ENCODE measurements at regions not wholly inside any gene's neighbourhood (a gene's known extent, or its start where the extent isn't known, plus 50 kb on each side); places are given as distances from the start of the nearest gene placed in this dataset.

DNA sequence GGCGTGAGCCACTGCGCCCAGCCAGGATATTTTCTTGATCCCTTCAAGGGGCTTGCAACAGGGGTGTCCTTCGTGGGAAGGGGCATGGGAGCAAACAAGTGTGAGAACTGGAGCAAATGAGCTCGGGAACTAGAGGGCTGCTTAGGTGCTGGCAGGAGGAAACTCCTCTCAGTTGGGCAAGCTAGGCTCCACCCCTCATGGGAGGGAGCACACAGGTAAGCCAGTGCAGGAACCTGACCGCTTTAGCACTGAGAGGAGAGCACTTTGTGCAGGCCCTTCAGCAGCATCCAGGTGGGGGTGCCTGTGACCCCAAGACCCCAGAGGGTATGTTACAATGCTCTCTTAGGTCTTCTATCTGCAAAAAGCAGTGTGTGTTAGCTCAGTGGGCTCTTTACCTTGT is 755.4 kb upstream of the MDGA2 start:
- FAIRE-seq: no peak
- no peaks in the 10 kb centered on the region for H3K9me1 ChIP-seq (ENCODE audit: control insufficient read depth, extremely low read depth, insufficient read depth, low read length)
- H3K4me1 ChIP-seq (ENCODE audit: control insufficient read depth, extremely low read depth, insufficient read depth, low read length): no peaks in the 10 kb centered on the region
- TF ChIP-seq, protein P1, sequence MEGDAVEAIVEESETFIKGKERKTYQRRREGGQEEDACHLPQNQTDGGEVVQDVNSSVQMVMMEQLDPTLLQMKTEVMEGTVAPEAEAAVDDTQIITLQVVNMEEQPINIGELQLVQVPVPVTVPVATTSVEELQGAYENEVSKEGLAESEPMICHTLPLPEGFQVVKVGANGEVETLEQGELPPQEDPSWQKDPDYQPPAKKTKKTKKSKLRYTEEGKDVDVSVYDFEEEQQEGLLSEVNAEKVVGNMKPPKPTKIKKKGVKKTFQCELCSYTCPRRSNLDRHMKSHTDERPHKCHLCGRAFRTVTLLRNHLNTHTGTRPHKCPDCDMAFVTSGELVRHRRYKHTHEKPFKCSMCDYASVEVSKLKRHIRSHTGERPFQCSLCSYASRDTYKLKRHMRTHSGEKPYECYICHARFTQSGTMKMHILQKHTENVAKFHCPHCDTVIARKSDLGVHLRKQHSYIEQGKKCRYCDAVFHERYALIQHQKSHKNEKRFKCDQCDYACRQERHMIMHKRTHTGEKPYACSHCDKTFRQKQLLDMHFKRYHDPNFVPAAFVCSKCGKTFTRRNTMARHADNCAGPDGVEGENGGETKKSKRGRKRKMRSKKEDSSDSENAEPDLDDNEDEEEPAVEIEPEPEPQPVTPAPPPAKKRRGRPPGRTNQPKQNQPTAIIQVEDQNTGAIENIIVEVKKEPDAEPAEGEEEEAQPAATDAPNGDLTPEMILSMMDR (optimal IDR thresholded peaks at IDR 0.05 in 1 of 3, IDR thresholded peaks at IDR 0.05 in 1 of 3, conservative IDR thresholded peaks at IDR 0.05 in 1 of 3; ENCODE audit: extremely low read depth in 1 of 3, insufficient read depth in 2 of 3, low read length in 3 of 3): no peak
- TF ChIP-seq EZH2 (IDR thresholded peaks at IDR 0.05; ENCODE audit: low read length): no peak
- no peak overlapping the region for H3K4me2 ChIP-seq (ENCODE audit: control insufficient read depth, extremely low read depth, insufficient read depth, low read depth, low read length)
- H4K20me1 ChIP-seq (ENCODE audit: control insufficient read depth, extremely low read depth, insufficient read depth, low read length): no peaks in the 10 kb centered on the region
- no peak overlapping the region for H2AFZ ChIP-seq (ENCODE audit: control insufficient read depth, low read length)
- no peak for DNase-seq (ENCODE audit: low read depth, low spot score)
- H3K36me3 ChIP-seq (ENCODE audit: control insufficient read depth in 2 of 2, extremely low read depth in 1 of 2, insufficient read depth in 2 of 2, low read length in 2 of 2): no peaks in the 10 kb centered on the region
- H3K9ac ChIP-seq (ENCODE audit: control insufficient read depth, extremely low read depth, insufficient read depth, low read length): no peak overlapping the region
- no peak overlapping the region for H3K4me3 ChIP-seq (ENCODE audit: control insufficient read depth in 2 of 3, extremely low read depth in 1 of 3, insufficient read depth in 2 of 3, low read depth in 1 of 3, low read length in 3 of 3)
- dilution Hi-C loops (cut with MboI; ENCODE audit: extremely low pct_ligation_motif_present, low sequenced_read_pairs): no loop called here
- H3K79me2 ChIP-seq (ENCODE audit: control insufficient read depth, insufficient read depth, low read length): no peaks in the 10 kb centered on the region
- no peak overlapping the region for H3K27ac ChIP-seq (ENCODE audit: control insufficient read depth, insufficient read depth, low read length)
- H3K27me3 ChIP-seq (ENCODE audit: control insufficient read depth, extremely low read depth, insufficient read depth, low read length): no peaks in the 10 kb centered on the region
- peaks cover 4% of the 10 kb centered on the region for H3K9me3 ChIP-seq (ENCODE audit: control insufficient read depth, low read depth, low read length)

DNA sequence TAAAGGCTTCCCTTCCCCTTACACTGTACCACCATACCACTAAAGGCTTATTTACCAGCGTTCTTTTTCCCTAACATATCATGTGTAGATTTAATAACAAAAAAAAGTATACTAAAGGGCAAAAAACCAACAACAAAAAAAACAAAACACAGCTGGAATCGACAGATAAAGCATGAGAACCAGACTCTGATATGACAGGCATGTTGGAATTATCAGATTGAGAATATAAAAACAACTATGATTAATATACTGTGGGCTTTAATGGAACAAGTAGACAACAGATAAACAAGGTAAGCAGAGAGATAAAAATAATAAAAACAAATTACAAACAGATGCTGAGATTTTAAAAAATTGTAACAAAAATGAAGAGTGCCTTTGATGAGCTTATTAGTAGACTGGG is 754.1 kb upstream of the MDGA2 start:
- no peak overlapping the region for H2AFZ ChIP-seq (ENCODE audit: control insufficient read depth, low read length)
- FAIRE-seq: no peak
- no peaks in the 10 kb centered on the region for H3K4me1 ChIP-seq (ENCODE audit: control insufficient read depth, extremely low read depth, insufficient read depth, low read length)
- H4K20me1 ChIP-seq (ENCODE audit: control insufficient read depth, extremely low read depth, insufficient read depth, low read length): no peaks in the 10 kb centered on the region
- H3K4me2 ChIP-seq (ENCODE audit: control insufficient read depth, extremely low read depth, insufficient read depth, low read depth, low read length): no peak overlapping the region
- peaks cover 4% of the 10 kb centered on the region for H3K9me3 ChIP-seq (ENCODE audit: control insufficient read depth, low read depth, low read length)
- no peaks in the 10 kb centered on the region for H3K36me3 ChIP-seq (ENCODE audit: control insufficient read depth in 2 of 2, extremely low read depth in 1 of 2, insufficient read depth in 2 of 2, low read length in 2 of 2)
- dilution Hi-C loops (cut with MboI; ENCODE audit: extremely low pct_ligation_motif_present, low sequenced_read_pairs): no loop called here
- no peak for DNase-seq (ENCODE audit: low read depth, low spot score)
- TF ChIP-seq EZH2 (IDR thresholded peaks at IDR 0.05; ENCODE audit: low read length): no peak
- TF ChIP-seq, protein P1 (optimal IDR thresholded peaks at IDR 0.05 in 1 of 3, IDR thresholded peaks at IDR 0.05 in 1 of 3, conservative IDR thresholded peaks at IDR 0.05 in 1 of 3; ENCODE audit: extremely low read depth in 1 of 3, insufficient read depth in 2 of 3, low read length in 3 of 3): no peak
- H3K27me3 ChIP-seq (ENCODE audit: control insufficient read depth, extremely low read depth, insufficient read depth, low read length): no peaks in the 10 kb centered on the region
- no peaks in the 10 kb centered on the region for H3K79me2 ChIP-seq (ENCODE audit: control insufficient read depth, insufficient read depth, low read length)
- H3K27ac ChIP-seq (ENCODE audit: control insufficient read depth, insufficient read depth, low read length): no peak overlapping the region
- H3K9me1 ChIP-seq (ENCODE audit: control insufficient read depth, extremely low read depth, insufficient read depth, low read length): no peaks in the 10 kb centered on the region
- no peak overlapping the region for H3K9ac ChIP-seq (ENCODE audit: control insufficient read depth, extremely low read depth, insufficient read depth, low read length)
- no peak overlapping the region for H3K4me3 ChIP-seq (ENCODE audit: control insufficient read depth in 2 of 3, extremely low read depth in 1 of 3, insufficient read depth in 2 of 3, low read depth in 1 of 3, low read length in 3 of 3)
